Nephron progenitor cell (in vitro differentiated cells): ENCODE measurements at regions not wholly inside any gene's neighbourhood (a gene's known extent, or its start where the extent isn't known, plus 50 kb on each side); places are given as distances from the start of the nearest gene placed in this dataset.

Experiments used
- DNase-seq: peaks from one replicate; pipeline ENCODE4 v3.0.0; 2021
- H3K27ac Mint-ChIP-seq: 2 replicates; pipeline ENCODE4 v1.8.0; 2021; ENCODE audit warnings: mild to moderate bottlenecking, moderate library complexity, mixed read lengths
- H3K27me3 Mint-ChIP-seq: 2 replicates; pipeline ENCODE4 v1.8.0; 2021; ENCODE audit warnings: mild to moderate bottlenecking, low read depth, mixed read lengths; ENCODE audit not compliant: poor library complexity
- H3K36me3 Mint-ChIP-seq: 2 replicates; pipeline ENCODE4 v1.8.0; 2021; ENCODE audit warnings: low read depth, mixed read lengths
- H3K4me1 Mint-ChIP-seq: 2 replicates; pipeline ENCODE4 v1.8.0; 2021; ENCODE audit warnings: mixed read lengths
- H3K4me3 Mint-ChIP-seq: 2 replicates; pipeline ENCODE4 v1.8.0; 2021; ENCODE audit warnings: mild to moderate bottlenecking, moderate library complexity, mixed read lengths
- H3K9me3 Mint-ChIP-seq: 2 replicates; pipeline ENCODE4 v1.8.0; 2021; ENCODE audit warnings: mild to moderate bottlenecking, moderate library complexity, mixed read lengths
- CTCF ChIP-seq: fragments of 200-600 bp; sonication (generic); IDR thresholded peaks from 2 replicates; pipeline ENCODE4 v1.5.0; 2021; ENCODE audit warnings: antibody characterized with exemption

GRCh38 chr2:226208726-226209125, 590.9 kb downstream of the IRS1 start:
- no peak for TF ChIP-seq CTCF
- no peak overlapping the region for H3K4me3 Mint-ChIP-seq
- no peaks in the 10 kb centered on the region for H3K27me3 Mint-ChIP-seq
- no peaks in the 10 kb centered on the region for H3K36me3 Mint-ChIP-seq
- peaks cover 5% of the 10 kb centered on the region for H3K4me1 Mint-ChIP-seq
- DNase-seq: no peak
- no peaks in the 10 kb centered on the region for H3K9me3 Mint-ChIP-seq
- H3K27ac Mint-ChIP-seq: no peak overlapping the region

- TF ChIP-seq CTCF: no peak
- no peaks in the 10 kb centered on the region for H3K36me3 Mint-ChIP-seq
- no peak overlapping the region for H3K4me3 Mint-ChIP-seq
- H3K27ac Mint-ChIP-seq: no peak overlapping the region
- DNase-seq: no peak
- peaks cover 5% of the 10 kb centered on the region for H3K4me1 Mint-ChIP-seq
- H3K27me3 Mint-ChIP-seq: no peaks in the 10 kb centered on the region
- no peaks in the 10 kb centered on the region for H3K9me3 Mint-ChIP-seq
Measured at GRCh38 chr2:226207671-226208070, 591.9 kb downstream of the IRS1 start.

GRCh38 chr2:226199555-226199954, 600.1 kb downstream of the IRS1 start:
- H3K4me1 Mint-ChIP-seq: no peaks in the 10 kb centered on the region
- H3K9me3 Mint-ChIP-seq: no peaks in the 10 kb centered on the region
- H3K27ac Mint-ChIP-seq: no peak overlapping the region
- no peaks in the 10 kb centered on the region for H3K27me3 Mint-ChIP-seq
- H3K36me3 Mint-ChIP-seq: no peaks in the 10 kb centered on the region
- H3K4me3 Mint-ChIP-seq: no peak overlapping the region
- DNase-seq: no peak
- no peak for TF ChIP-seq CTCF

GRCh38 chr2:226198956-226199355, 600.7 kb downstream of the IRS1 start:
- Mint-ChIP-seq H3K4me3 (no peak overlapping the region), H3K9me3 (no peaks in the 10 kb centered on the region), H3K4me1 (no peaks in the 10 kb centered on the region), H3K27me3 (no peaks in the 10 kb centered on the region), H3K36me3 (no peaks in the 10 kb centered on the region), H3K27ac (no peak overlapping the region)
- no peak for TF ChIP-seq CTCF
- no peak for DNase-seq

GRCh38 chr2:226190479-226191252, 609.0 kb downstream of the IRS1 start:
- H3K27ac Mint-ChIP-seq: no peak overlapping the region

More at GRCh38 chr2:226190479-226191252, 609.0 kb downstream of the IRS1 start:
- Mint-ChIP-seq H3K36me3 (no peaks in the 10 kb centered on the region), H3K4me3 (no peak overlapping the region), H3K27me3 (no peaks in the 10 kb centered on the region), H3K4me1 (peaks cover 45% of the 10 kb centered on the region), H3K9me3 (no peaks in the 10 kb centered on the region)
- DNase-seq: no peak
- TF ChIP-seq CTCF: no peak
